HG03025 (cell line): ENCODE measurements at regions not wholly inside any gene's neighbourhood (a gene's known extent, or its start where the extent isn't known, plus 50 kb on each side); places are given as distances from the start of the nearest gene placed in this dataset.

Experiments used
- ATAC-seq: cut with Tn5 transposase; IDR thresholded peaks from one replicate; pipeline ENCODE4 v1.9.1; 2021; ENCODE audit warnings: mild to moderate bottlenecking, moderate library complexity; ENCODE audit not compliant: unreplicated experiment, low FRiP score

DNA sequence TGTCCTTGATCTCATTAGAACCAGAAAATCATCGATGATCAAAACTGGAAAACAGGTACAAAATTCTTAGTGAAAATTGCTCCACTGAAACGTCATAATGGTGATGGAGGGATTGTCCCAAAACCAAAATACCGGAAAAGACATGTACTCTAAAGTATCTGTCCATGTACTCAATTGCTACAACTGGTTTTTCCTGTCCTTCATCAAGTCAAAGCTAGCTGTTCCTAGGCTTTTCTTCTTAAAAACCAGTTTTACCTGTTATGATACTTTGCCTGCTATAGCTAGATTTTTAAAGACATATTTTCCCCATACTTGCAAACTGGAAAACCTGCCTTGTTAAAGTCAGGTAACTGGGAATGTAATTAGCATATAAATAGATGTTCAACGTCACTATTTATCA, 50.5 kb upstream of the LRRC1 start:
- ATAC-seq, result no peak

DNA sequence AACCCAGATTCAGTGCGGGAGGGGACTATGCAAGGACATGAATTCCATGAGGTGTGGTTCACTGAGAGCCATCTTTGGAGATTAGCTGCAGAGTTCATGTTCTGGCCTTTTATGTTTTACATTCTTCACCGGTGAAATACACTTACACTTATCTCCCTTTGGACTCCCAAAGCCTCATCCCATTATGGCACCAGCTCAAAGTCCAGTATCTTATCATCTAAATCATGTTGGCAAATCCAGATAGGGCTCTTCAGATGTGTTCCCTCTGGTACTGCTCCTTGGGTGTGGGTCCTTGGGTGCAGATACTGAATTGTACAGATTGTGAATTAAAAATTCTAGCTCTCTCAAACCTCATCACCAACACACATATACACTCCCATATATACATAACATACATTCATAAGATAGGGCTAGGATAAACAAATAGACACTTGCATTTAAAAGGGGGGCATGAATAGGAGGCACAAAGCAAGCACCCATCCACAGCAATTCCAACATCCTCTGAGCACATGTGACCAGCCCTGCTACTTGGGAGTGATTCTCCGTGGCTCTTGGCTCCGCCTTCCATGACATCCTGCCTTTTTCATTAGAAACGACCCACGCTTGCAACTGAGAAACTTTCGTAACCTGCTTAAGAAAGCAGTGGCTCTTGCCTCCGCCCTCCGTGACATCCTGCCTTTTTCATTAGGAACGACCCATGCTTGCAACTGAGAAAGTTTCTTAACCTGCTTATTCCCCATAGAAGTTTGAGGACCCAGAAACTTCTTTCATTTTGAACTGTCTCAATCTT, 53.6 kb upstream of the LRRC1 start:
- no peak for ATAC-seq

DNA sequence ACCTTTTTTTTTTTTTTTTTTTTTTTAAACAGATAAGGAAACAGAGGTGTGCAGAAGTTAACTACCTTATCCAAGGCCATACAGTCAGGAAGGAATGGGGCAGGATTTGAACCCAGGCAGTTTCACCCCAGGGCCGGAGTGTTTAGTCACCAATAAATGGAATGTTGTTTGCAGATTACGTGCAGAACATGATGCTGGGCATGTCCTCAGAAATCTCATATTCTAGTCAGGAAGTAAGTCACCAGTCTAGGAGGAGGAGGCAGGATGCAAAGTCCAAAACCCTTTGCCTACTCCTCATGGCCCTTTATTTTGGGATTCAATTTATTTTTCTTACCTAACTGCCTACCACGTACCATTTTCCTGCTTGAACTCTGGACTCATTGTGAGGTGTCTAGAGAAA, 57.1 kb upstream of the LRRC1 start:
- ATAC-seq, result no peak

DNA sequence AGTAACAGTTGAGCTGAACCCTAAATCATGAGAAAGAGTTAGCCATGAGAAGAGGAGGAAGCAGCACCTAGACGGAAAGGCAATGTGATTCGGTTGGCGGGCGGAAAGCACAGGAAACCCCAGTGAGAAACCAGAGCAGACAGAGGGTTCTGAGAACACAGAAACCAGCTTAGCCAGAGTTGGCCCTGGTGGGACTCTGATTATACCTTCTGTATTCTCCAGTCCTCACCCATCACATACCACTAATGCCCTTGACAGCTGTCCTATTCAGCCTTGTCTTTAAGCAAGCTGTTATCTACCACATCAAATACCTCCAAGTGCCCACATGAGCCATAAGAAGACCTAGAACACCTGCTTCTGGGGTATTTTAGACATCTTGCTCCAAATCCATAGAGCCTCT, 58.9 kb upstream of the LRRC1 start:
- ATAC-seq, result no peak

DNA sequence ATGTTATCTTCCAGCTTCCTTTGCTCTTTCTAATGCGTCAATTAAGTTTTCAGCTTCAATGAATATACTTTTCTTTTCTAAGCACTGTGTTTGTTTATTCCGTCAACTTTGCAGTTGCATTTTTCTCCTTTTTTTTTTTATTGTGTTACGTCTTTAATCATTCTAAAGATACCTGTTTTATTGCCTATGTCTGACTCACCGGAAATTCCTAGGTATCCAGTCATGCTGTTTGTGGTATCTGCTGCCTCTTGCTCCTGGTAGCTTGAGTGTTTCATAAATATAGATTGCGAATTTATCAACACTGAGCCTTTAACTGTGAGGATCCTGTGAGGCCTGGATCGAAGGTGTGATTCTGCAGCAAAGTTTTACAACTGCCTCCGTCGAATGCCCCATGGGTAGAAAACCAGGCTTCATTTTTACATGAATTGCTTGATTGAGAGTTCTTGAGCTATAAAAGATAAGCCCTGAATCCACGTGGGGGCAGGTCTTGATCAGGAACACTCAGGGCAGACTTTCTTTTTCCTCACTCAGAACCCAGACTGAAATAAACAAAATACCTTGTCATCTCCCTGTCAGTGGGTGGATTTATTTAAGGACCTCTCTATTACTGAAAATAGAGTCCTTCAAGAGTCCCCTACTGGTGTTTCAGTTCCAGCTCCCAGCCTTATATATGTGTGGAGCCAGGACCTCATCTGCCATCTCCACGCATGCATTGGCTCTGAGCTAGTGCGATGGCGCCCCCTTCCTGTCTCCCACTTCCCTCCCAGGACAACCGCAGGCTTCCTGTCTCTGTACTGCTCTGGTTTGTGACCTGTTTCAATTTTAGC, 60.1 kb upstream of the LRRC1 start:
- ATAC-seq, result no peak

DNA sequence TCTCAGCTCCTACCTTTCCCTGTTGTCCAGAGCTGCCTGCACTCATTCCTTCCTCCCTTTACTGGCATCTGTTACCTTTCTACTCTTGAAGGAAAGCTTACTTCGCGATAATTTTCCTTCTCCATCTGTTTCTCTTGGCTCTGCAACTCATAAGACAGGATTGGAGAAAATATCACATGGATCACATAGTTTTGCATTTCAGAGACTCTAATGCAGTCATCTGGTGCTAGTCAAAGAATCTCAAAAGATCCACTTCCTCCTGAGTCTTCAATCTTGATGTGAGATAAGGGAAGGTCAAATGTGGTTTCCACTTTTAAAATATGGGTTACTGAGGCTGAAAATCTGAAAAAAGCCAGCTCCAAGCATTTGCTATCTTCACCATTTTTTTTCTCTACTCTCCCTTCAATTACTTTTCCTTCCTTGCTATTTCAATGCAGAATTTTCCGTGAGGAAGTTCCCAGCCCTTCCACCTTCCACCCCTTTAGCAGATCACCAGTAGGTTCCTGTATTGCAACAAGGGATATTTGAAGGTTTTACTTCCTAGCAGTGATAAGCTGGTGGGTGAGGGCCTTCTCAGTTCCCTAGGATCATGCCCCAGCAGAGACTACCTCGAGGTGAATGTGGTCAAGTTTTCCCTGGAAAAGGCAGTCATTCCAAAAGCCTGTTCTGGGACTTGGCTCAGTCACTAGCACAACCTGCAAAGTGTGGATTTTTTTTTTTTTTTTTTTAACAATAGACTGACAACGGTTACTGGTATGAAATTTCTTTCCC, 62.8 kb upstream of the LRRC1 start:
- ATAC-seq, result no peak

DNA sequence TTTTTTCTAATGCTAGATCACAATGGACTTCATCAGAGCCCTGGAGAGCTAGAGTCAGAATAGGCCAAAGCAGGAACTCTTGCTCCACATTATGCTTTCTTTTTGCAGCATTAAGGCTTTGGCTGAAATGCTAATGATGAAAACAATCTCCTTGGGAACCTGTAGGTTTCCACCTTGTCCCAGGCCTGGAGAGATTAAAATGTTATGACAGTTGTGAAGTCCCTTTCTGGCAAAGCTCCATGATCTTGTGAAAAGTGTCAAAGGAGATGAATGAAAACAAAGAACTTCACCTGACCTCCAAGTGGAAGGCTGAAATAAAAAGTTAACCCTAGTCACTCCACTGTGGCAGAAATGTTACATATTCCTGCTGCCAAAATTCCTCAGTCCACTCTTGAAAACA, 64.0 kb upstream of the LRRC1 start:
- no peak for ATAC-seq

DNA sequence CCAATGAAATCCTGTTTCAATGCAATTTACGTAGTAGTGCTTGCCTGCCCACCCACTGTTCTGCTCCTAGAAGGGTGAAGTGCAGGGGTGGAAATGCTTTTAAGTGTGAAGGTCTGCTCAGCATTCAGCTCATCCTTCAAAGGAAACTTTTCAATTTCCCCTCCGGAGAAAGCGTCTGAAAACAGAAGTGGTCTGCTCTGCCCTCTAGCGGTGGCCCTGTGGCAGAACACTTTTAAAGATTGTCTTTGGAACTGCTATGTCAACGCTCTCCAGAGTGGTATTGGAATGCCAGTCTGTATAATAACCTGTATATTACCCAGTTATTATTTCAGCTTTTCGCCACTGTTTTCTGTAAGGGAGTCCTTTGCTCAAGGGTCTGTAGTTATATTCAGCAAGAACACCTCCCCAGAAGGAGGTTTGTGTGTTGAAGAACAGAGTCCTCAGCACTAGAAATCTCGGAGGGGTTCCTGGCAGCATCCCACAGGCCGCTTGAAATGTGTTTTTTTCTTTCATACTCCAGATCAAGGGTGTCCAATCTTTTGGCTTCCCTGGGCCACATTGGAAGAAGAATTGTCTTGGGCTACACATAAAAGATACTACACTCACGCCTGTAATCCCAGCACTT, 63.1 kb upstream of the KLHL31 start:
- ATAC-seq, result no peak

DNA sequence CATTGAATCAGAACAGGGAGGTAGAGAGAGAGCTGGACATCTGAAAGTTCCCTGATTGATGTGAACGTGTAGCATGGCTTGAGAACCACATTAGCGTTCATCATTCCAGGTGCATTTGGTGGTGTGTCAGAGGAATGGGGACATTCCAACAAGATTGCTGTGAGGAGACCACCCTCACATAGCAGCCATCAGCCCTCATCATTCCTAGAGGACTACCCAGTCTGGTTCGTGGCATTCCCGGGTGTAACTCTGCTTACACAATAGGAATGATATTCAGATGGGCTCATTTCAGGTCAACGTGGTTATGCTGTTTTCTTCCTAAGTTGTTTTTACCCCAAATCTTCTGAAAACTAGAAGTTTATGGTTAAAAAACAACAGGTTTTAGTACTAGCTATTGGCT, 62.2 kb upstream of the KLHL31 start:
- ATAC-seq, result no peak

DNA sequence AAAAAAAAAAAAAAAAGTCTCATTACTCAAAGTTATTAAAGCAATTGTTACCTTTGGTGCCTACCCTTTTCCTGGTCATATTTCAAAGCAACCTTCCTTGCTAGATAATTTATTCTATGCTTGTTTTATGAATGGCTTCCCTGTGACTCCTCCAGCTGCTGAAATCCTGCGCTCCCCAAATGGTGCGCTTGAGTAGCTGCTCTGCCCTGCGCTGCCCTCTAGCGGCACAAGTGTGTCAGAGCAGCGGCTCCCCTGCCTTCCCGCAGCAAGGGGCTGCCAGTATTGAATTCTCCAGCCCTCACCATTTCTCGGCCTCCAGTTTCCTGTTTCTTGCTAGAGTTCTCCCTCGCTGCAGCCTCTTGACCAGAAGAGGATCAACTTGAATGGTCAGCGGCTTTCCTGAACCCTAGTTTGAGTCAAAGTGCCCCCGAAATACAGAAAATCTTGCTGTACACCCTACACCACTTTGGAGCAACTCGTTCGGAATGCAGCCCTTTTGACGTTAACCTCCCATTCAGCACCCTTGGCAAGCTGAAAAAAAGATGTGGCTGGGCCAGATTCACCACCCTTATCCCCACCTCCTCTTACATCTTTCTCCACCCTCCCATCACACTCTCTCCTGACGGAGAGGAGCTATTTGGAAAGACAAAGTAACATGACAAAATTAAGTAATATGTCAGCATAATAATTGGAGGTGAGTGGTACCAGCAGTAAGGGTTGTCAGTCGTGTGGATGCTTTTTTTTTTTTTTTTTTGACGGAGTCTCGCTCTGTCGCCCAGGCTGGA, 60.4 kb upstream of the KLHL31 start:
- ATAC-seq, result peak; percentile 90

DNA sequence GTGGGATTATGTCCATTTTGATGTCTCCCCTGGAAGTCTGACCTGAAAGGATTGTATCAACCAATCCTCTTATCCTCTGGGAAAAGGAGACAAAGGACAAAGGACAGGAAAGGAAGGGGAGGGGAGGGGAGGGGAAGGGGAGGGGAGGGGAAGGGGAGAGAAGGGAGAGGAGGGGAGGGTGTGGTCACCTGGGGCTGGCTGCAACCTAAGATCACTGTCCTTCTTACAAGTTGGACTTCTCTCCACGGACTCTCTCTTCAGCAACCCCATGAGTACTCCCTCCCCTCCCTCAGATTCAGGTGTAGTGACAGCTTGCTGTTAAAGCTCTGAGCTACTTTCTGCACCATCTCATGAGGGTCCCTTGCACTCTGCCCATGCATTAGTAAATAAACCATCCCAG, 58.9 kb upstream of the KLHL31 start:
- no peak for ATAC-seq

DNA sequence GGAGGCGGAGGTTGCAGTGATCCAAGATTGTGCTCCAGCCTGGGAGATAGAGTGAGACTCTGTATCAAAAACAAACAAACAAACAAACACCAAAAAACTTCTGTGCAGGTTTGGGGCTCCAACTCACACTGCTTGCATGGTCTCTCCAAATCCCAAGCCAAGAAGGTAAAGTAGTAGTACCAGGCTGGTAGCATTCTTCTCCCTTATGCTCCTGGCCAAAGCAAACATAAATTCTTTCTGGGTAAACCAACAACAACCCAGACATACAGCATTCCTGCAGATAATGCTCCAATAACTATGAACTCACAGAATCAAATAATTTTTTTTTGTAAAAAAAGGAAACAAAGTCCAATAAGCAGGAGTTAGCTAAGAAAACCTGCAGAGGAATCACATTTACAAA, 57.8 kb upstream of the KLHL31 start:
- ATAC-seq, result no peak

DNA sequence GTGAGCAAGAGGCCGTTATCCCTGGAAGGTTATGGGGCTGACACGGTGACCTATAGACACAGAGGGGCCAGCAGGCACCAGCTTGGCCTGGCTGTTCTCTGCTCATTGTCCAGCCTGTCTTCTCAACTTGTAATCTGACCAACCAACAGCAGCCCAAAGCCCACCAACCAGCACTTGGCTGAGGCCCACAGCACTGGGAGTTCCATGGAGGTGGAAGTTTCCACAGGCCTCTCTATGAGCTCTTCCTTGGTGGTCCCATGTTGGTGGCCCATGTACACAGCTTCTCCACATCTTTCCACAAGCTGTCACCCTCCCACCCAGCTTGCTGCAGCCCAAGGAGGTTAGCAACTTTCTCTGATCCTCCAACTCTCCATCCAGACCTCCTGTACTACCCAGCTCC, 56.2 kb upstream of the KLHL31 start:
- ATAC-seq, result no peak

DNA sequence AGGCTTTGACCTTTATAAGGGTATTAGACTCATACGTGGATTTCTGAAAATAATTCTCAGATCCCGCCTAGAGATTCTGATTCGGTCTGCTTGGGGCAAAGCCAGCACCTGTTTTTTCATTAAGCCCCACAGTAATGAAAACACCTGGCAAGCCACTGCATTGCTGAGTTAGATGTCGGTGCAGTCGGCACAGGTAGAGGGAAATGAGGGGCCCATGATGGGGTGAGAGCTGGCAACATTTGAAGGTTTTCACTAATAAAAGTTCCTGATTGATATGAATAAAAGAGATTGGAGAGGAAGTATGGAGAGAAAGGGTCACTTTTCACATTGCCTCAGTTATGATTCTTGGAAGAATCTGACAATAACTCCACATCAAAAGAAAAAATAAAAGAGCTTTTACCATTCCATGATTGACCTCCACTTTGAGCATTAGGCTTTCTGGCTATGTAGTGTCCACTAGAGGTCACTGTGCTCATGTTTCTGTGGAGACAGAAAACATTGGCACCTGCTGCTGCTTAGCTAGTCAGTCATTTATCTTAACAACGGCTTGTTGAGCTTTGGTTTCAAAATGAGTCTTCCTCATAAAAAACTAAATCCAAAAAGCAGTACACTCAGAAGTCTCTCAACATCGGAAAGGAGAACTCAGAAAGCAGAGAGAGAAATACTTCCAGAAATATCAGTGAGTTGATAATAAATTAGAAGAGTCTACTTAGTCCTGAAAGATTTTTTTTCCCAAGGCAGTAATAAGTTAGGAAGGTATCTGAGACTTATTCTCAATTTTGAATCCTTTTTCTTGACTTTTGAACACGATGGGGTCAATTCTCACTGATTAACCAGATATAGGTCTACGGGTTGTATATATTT, 53.3 kb upstream of the KLHL31 start:
- peak; percentile 91 for ATAC-seq

DNA sequence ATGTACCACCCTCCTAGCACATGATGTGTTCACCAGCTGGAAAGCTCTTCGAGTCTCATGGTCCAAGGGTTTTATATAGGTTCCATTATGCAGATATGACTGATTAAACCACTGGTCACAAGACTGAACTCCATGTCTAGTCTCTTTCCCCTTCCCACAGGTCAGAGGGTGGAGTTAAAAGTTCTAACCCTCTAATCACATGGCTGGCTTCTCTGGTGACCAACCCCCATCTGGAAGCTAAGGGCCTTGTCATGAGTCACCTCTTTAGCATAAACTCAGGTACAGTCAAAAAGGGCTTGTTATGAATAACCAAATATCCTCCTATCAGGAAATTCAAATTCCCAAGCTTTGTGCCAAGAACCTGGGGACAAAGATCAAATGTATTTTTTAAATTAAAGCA, 52.0 kb upstream of the KLHL31 start:
- no peak for ATAC-seq

DNA sequence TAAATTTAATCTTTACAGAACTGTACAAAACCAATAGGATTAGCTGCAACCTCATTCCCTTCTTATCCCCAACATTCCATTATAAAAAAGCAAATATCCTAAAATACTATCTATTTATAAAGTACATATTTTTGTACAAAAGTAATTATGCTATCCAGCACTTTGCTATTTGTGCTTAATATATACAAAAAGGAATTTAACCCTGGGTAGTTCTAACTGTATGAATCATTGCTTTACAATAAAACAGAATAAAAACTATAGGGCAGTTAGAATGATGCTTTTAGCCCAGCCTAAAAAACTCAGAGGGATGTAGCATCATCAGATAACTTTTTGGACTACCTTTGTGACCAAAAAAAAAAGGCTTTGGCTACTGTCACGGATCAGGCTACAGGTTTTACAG, 49.9 kb upstream of the KLHL31 start:
- ATAC-seq, result no peak
